Muscle layer of colon (tissue), 2 donors: ENCODE measurements at regions not wholly inside any gene's neighbourhood (a gene's known extent, or its start where the extent isn't known, plus 50 kb on each side); places are given as distances from the start of the nearest gene placed in this dataset.

Source experiments
- H3K27ac ChIP-seq: one replicate; pipeline ENCODE4 v1.7.0; 2013; ENCODE audit warnings: low read depth, mild to moderate bottlenecking, low read length, moderate library complexity
- H3K27me3 ChIP-seq, 2 donors: one replicate each; pipeline ENCODE4 v1.7.0; 2013; ENCODE audit warnings: low read length in 2 of 2, mild to moderate bottlenecking in 2 of 2; ENCODE audit not compliant: insufficient read depth in 2 of 2, control insufficient read depth in 1 of 2
- H3K36me3 ChIP-seq: one replicate; pipeline ENCODE4 v1.7.0; 2013; ENCODE audit warnings: mild to moderate bottlenecking, low read length; ENCODE audit not compliant: insufficient read depth
- H3K4me1 ChIP-seq: one replicate; pipeline ENCODE4 v1.7.0; 2013; ENCODE audit warnings: mild to moderate bottlenecking, low read length; ENCODE audit not compliant: insufficient read depth
- H3K4me3 ChIP-seq, 2 donors: one replicate each; pipeline ENCODE4 v1.7.0; 2013; ENCODE audit warnings: low read length in 2 of 2, low read depth in 1 of 2, mild to moderate bottlenecking in 1 of 2, moderate library complexity in 1 of 2
- H3K9ac ChIP-seq: one replicate; pipeline ENCODE4 v1.7.0; 2013; ENCODE audit warnings: low read length
- H3K9me3 ChIP-seq: one replicate; pipeline ENCODE4 v1.7.0; 2013; ENCODE audit warnings: mild to moderate bottlenecking, low read length
- donor health status: abdominal sarcoma.
- donor health status: Adenocarcinoma of cecum.

- no peaks in the 10 kb centered on the region for H3K9me3 ChIP-seq
- H3K27ac ChIP-seq, result no peak overlapping the region
- no peaks in the 10 kb centered on the region for H3K36me3 ChIP-seq
- H3K4me3 ChIP-seq, result no peak overlapping the region
- no peaks in the 10 kb centered on the region for H3K4me1 ChIP-seq
- H3K27me3 ChIP-seq, result no peaks in the 10 kb centered on the region
- no peak overlapping the region for H3K9ac ChIP-seq
Observed at GRCh38 chr5:71982717-71983395, 124.4 kb upstream of the MAP1B start.

GRCh38 chr5:71986101-71986500 is 121.2 kb upstream of the MAP1B start:
- no peak overlapping the region for H3K9ac ChIP-seq
- H3K9me3 ChIP-seq, result no peaks in the 10 kb centered on the region
- no peaks in the 10 kb centered on the region for H3K27me3 ChIP-seq
- no peak overlapping the region for H3K4me3 ChIP-seq
- H3K4me1 ChIP-seq, result no peaks in the 10 kb centered on the region
- H3K27ac ChIP-seq, result no peak overlapping the region
- H3K36me3 ChIP-seq, result no peaks in the 10 kb centered on the region

- Histone ChIP-seq H3K27ac (no peak overlapping the region), H3K9me3 (no peaks in the 10 kb centered on the region), H3K36me3 (no peaks in the 10 kb centered on the region), H3K9ac (no peak overlapping the region), H3K4me3 (no peak overlapping the region), H3K4me1 (no peaks in the 10 kb centered on the region), H3K27me3 (no peaks in the 10 kb centered on the region)
Observed at GRCh38 chr5:71988808-71989207, 118.5 kb upstream of the MAP1B start.

- no peaks in the 10 kb centered on the region for H3K36me3 ChIP-seq
- H3K4me1 ChIP-seq, result no peaks in the 10 kb centered on the region
- no peak overlapping the region for H3K9ac ChIP-seq
- H3K27me3 ChIP-seq, result no peaks in the 10 kb centered on the region
- no peaks in the 10 kb centered on the region for H3K9me3 ChIP-seq
- H3K27ac ChIP-seq, result no peak overlapping the region
- H3K4me3 ChIP-seq, result no peak overlapping the region
Observed at GRCh38 chr5:71993600-71993999, 113.7 kb upstream of the MAP1B start.

- no peaks in the 10 kb centered on the region for H3K4me1 ChIP-seq
- H3K27me3 ChIP-seq, result no peaks in the 10 kb centered on the region
- no peak overlapping the region for H3K9ac ChIP-seq
- H3K4me3 ChIP-seq, result no peak overlapping the region
- no peak overlapping the region for H3K27ac ChIP-seq
- no peaks in the 10 kb centered on the region for H3K36me3 ChIP-seq
- H3K9me3 ChIP-seq, result no peaks in the 10 kb centered on the region
Observed at GRCh38 chr5:71996789-71997188, 110.5 kb upstream of the MAP1B start.

- Histone ChIP-seq H3K27ac (no peak overlapping the region), H3K4me1 (no peaks in the 10 kb centered on the region), H3K27me3 (no peaks in the 10 kb centered on the region), H3K9ac (no peak overlapping the region), H3K9me3 (no peaks in the 10 kb centered on the region), H3K4me3 (no peak overlapping the region), H3K36me3 (no peaks in the 10 kb centered on the region)
Observed at GRCh38 chr5:71998746-71999145, 108.5 kb upstream of the MAP1B start.

- Histone ChIP-seq H3K9me3 (no peaks in the 10 kb centered on the region), H3K4me3 (no peak overlapping the region), H3K9ac (no peak overlapping the region), H3K4me1 (no peaks in the 10 kb centered on the region), H3K27ac (no peak overlapping the region), H3K27me3 (no peaks in the 10 kb centered on the region), H3K36me3 (no peaks in the 10 kb centered on the region)
Observed at GRCh38 chr5:72000707-72001106, 106.6 kb upstream of the MAP1B start.

GRCh38 chr5:72005671-72006070 is 101.6 kb upstream of the MAP1B start:
- no peaks in the 10 kb centered on the region for H3K9me3 ChIP-seq
- no peak overlapping the region for H3K9ac ChIP-seq
- no peaks in the 10 kb centered on the region for H3K36me3 ChIP-seq
- H3K4me3 ChIP-seq, result no peak overlapping the region
- no peak overlapping the region for H3K27ac ChIP-seq
- H3K4me1 ChIP-seq, result no peaks in the 10 kb centered on the region
- H3K27me3 ChIP-seq, result no peaks in the 10 kb centered on the region

- Histone ChIP-seq H3K27me3 (no peaks in the 10 kb centered on the region), H3K9ac (no peak overlapping the region), H3K27ac (no peak overlapping the region), H3K4me3 (no peak overlapping the region), H3K36me3 (no peaks in the 10 kb centered on the region), H3K9me3 (no peaks in the 10 kb centered on the region), H3K4me1 (no peaks in the 10 kb centered on the region)
Observed at GRCh38 chr5:72006361-72006760, 100.9 kb upstream of the MAP1B start.

GRCh38 chr5:72007336-72008111 is 99.8 kb upstream of the MAP1B start:
- H3K4me3 ChIP-seq, result no peak overlapping the region
- no peaks in the 10 kb centered on the region for H3K9me3 ChIP-seq
- no peaks in the 10 kb centered on the region for H3K36me3 ChIP-seq
- H3K27ac ChIP-seq, result no peak overlapping the region
- no peaks in the 10 kb centered on the region for H3K27me3 ChIP-seq
- H3K4me1 ChIP-seq, result no peaks in the 10 kb centered on the region
- H3K9ac ChIP-seq, result no peak overlapping the region

- H3K9me3 ChIP-seq, result no peaks in the 10 kb centered on the region
- no peaks in the 10 kb centered on the region for H3K4me1 ChIP-seq
- no peak overlapping the region for H3K4me3 ChIP-seq
- no peak overlapping the region for H3K9ac ChIP-seq
- H3K36me3 ChIP-seq, result no peaks in the 10 kb centered on the region
- H3K27ac ChIP-seq, result no peak overlapping the region
- no peaks in the 10 kb centered on the region for H3K27me3 ChIP-seq
Observed at GRCh38 chr5:72009280-72009679, 98.0 kb upstream of the MAP1B start.

GRCh38 chr5:72010430-72010829 is 96.8 kb upstream of the MAP1B start:
- Histone ChIP-seq H3K9me3 (no peaks in the 10 kb centered on the region), H3K4me1 (peaks cover 6% of the 10 kb centered on the region), H3K27me3 (no peaks in the 10 kb centered on the region), H3K4me3 (no peak overlapping the region), H3K36me3 (no peaks in the 10 kb centered on the region), H3K9ac (no peak overlapping the region), H3K27ac (no peak overlapping the region)
